H9 (cell line): ENCODE measurements at regions not wholly inside any gene's neighbourhood (a gene's known extent, or its start where the extent isn't known, plus 50 kb on each side); places are given as distances from the start of the nearest gene placed in this dataset.

Source experiments
- DNase-seq: peaks from one replicate; pipeline ENCODE4 v3.0.0-alpha.2; 2017
- H2AFZ ChIP-seq: one replicate; pipeline ENCODE4 v1.6.1; 2013; ENCODE audit warnings: mild to moderate bottlenecking, low read length, control low read depth, moderate library complexity
- H2AK5ac ChIP-seq: 2 replicates; pipeline ENCODE4 v1.6.1; 2013; ENCODE audit warnings: low read length, control low read depth, mixed read lengths; ENCODE audit not compliant: insufficient read length
- H2BK120ac ChIP-seq: one replicate; pipeline ENCODE4 v1.6.1; 2013; ENCODE audit warnings: low read depth, mild to moderate bottlenecking, low read length, control low read depth, inconsistent platforms; ENCODE audit not compliant: poor library complexity, severe bottlenecking
- H2BK12ac ChIP-seq: 2 replicates; pipeline ENCODE4 v1.6.1; 2013; ENCODE audit warnings: low read length, control low read depth, mixed read lengths, low read depth; ENCODE audit not compliant: insufficient read length
- H2BK15ac ChIP-seq: 2 replicates; pipeline ENCODE4 v1.6.1; 2013; ENCODE audit warnings: low read depth, low read length, control low read depth
- H2BK20ac ChIP-seq: one replicate; pipeline ENCODE4 v1.6.1; 2013; ENCODE audit warnings: low read depth, mild to moderate bottlenecking, low read length, control low read depth, inconsistent platforms; ENCODE audit not compliant: poor library complexity, severe bottlenecking
- H2BK5ac ChIP-seq: 2 replicates; pipeline ENCODE4 v1.6.1; 2013; ENCODE audit warnings: low read length, control low read depth, mixed read lengths; ENCODE audit not compliant: insufficient read length
- H3K14ac ChIP-seq: 2 replicates; pipeline ENCODE4 v1.6.1; 2013; ENCODE audit warnings: low read length, control low read depth; ENCODE audit not compliant: insufficient read depth
- H3K18ac ChIP-seq: 2 replicates; pipeline ENCODE4 v1.6.1; 2013; ENCODE audit warnings: low read depth, mild to moderate bottlenecking, mixed read lengths, low read length, control low read depth; ENCODE audit not compliant: insufficient read length
- H3K23ac ChIP-seq: 2 replicates; pipeline ENCODE4 v1.6.1; 2013; ENCODE audit warnings: low read length, control low read depth, mixed read lengths, low read depth; ENCODE audit not compliant: insufficient read length
- H3K23me2 ChIP-seq: 2 replicates; pipeline ENCODE4 v1.6.1; 2013; ENCODE audit warnings: low read depth, mild to moderate bottlenecking, mixed read lengths, low read length, control low read depth; ENCODE audit not compliant: insufficient read length, poor library complexity, severe bottlenecking
- H3K27ac ChIP-seq: 2 replicates; pipeline ENCODE4 v1.5.1; 2013; ENCODE audit warnings: low read length, control low read depth, mixed read lengths, low read depth; ENCODE audit not compliant: insufficient read length
- H3K27me3 ChIP-seq: 2 replicates; pipeline ENCODE4 v1.6.1; 2013; ENCODE audit warnings: low read length, control low read depth, inconsistent platforms; ENCODE audit not compliant: insufficient read depth
- H3K4ac ChIP-seq: 2 replicates; pipeline ENCODE4 v1.6.1; 2013; ENCODE audit warnings: low read depth, mild to moderate bottlenecking, control low read depth, inconsistent platforms, low read length, moderate library complexity
- H3K4me1 ChIP-seq: 2 replicates; pipeline ENCODE4 v1.6.1; 2013; ENCODE audit warnings: low read length, control low read depth, inconsistent platforms; ENCODE audit not compliant: insufficient read depth
- H3K4me2 ChIP-seq: 2 replicates; pipeline ENCODE4 v1.6.1; 2013; ENCODE audit warnings: low read length, control low read depth, mixed read lengths; ENCODE audit not compliant: insufficient read length, insufficient read depth
- H3K56ac ChIP-seq: 2 replicates; pipeline ENCODE4 v1.6.1; 2013; ENCODE audit warnings: low read depth, mild to moderate bottlenecking, mixed read lengths, low read length, control low read depth; ENCODE audit not compliant: insufficient read length
- H3K79me1 ChIP-seq: 2 replicates; pipeline ENCODE4 v1.6.1; 2013; ENCODE audit warnings: low read depth, mild to moderate bottlenecking, moderate library complexity, low read length, control low read depth, inconsistent platforms; ENCODE audit not compliant: insufficient read depth, poor library complexity, severe bottlenecking
- H3K79me2 ChIP-seq: 2 replicates; pipeline ENCODE4 v1.6.1; 2013; ENCODE audit warnings: low read length, control low read depth, inconsistent platforms; ENCODE audit not compliant: insufficient read depth
- H3K9ac ChIP-seq: 2 replicates; pipeline ENCODE4 v1.6.1; 2013; ENCODE audit warnings: low read length, control low read depth, mixed read lengths; ENCODE audit not compliant: insufficient read length; ENCODE audit errors: extremely low read depth
- H3K9me3 ChIP-seq: one replicate; pipeline ENCODE4 v1.6.1; 2013; ENCODE audit warnings: low read depth, low read length, inconsistent platforms; ENCODE audit not compliant: control insufficient read depth
- H3T11ph ChIP-seq: one replicate; pipeline ENCODE4 v1.6.1; 2013; ENCODE audit warnings: mild to moderate bottlenecking, low read length, control low read depth, inconsistent platforms
- H4K20me1 ChIP-seq: one replicate; pipeline ENCODE4 v1.6.1; 2013; ENCODE audit not compliant: control insufficient read depth, insufficient read length, insufficient read depth
- H4K5ac ChIP-seq: 2 replicates; pipeline ENCODE4 v1.6.1; 2013; ENCODE audit warnings: low read depth, mild to moderate bottlenecking, mixed read lengths, low read length, control low read depth; ENCODE audit not compliant: insufficient read length
- H4K8ac ChIP-seq: replicated peaks from 2 replicates; pipeline ENCODE4 v1.6.1; 2013; ENCODE audit warnings: low read length, control low read depth, mixed read lengths, low read depth; ENCODE audit not compliant: insufficient read length
- H4K91ac ChIP-seq: 2 replicates; pipeline ENCODE4 v1.6.1; 2013; ENCODE audit warnings: low read depth, mild to moderate bottlenecking, moderate library complexity, mixed read lengths, low read length, control low read depth; ENCODE audit not compliant: insufficient read length
- H3K27ac Mint-ChIP-seq, 3 experiments: 2 replicates in 2 of 3; 3 replicates in 1 of 3; pipeline ENCODE4 v1.8.0; 2020 to 2021; ENCODE audit warnings: mixed read lengths in 3 of 3, mild to moderate bottlenecking in 1 of 3, moderate library complexity in 1 of 3
- H3K27me3 Mint-ChIP-seq: 2 replicates; pipeline ENCODE4 v1.8.0; 2021; ENCODE audit warnings: low read depth, mild to moderate bottlenecking, moderate library complexity, mixed read lengths
- H3K36me3 Mint-ChIP-seq, 3 experiments: 2 replicates in 2 of 3; 3 replicates in 1 of 3; pipeline ENCODE4 v1.8.0; 2020 to 2021; ENCODE audit warnings: low read depth in 3 of 3, mixed read lengths in 3 of 3; ENCODE audit not compliant: insufficient read depth in 1 of 3
- H3K4me1 Mint-ChIP-seq, 2 experiments: 2 replicates each; pipeline ENCODE4 v1.8.0; 2020; ENCODE audit warnings: mixed read lengths in 2 of 2
- H3K4me3 Mint-ChIP-seq, 2 experiments: 2 replicates in 1 of 2; 3 replicates in 1 of 2; pipeline ENCODE4 v1.8.0; 2020 to 2021; ENCODE audit warnings: mild to moderate bottlenecking in 2 of 2, mixed read lengths in 2 of 2, moderate library complexity in 1 of 2
- H3K9me3 Mint-ChIP-seq, 2 experiments: 2 replicates in 1 of 2; 3 replicates in 1 of 2; pipeline ENCODE4 v1.8.0; 2020; ENCODE audit warnings: mild to moderate bottlenecking in 2 of 2, mixed read lengths in 2 of 2, moderate library complexity in 1 of 2
- WGBS: extraction: QIAGEN DNeasy Blood & Tissue Kit; methylation state at CpG from one replicate; pipeline ENCODE4 v1.1.7; 2013; ENCODE audit warnings: missing lambda C conversion rate, low lambda C conversion rate, mixed read lengths; ENCODE audit not compliant: insufficient read length; ENCODE audit errors: extremely low coverage; 5-methylcytosine and 5-hydroxymethylcytosine counted together
- TF ChIP-seq, protein P1 (sequence below): fragments of 200-600 bp; sonication (generic); conservative IDR thresholded peaks from 3 replicates; pipeline ENCODE4 v1.8.0; 2021; ENCODE audit warnings: antibody characterized with exemption, mild to moderate bottlenecking

- no peaks in the 10 kb centered on the region for H4K20me1 ChIP-seq
- H4K91ac ChIP-seq, result no peak overlapping the region
- no peak overlapping the region for H3K27ac ChIP-seq
- no peak overlapping the region for H2BK20ac ChIP-seq
- H3K4me1 ChIP-seq, result no peaks in the 10 kb centered on the region
- H3K79me2 ChIP-seq, result no peaks in the 10 kb centered on the region
- no peak overlapping the region for H2BK120ac ChIP-seq
- H3K23ac ChIP-seq, result no peak overlapping the region
- no peaks in the 10 kb centered on the region for H3K27me3 ChIP-seq
- no peak overlapping the region for H2AK5ac ChIP-seq
- H3K36me3 Mint-ChIP-seq, result no peaks in the 10 kb centered on the region
- H3K4me3 Mint-ChIP-seq, result no peak overlapping the region
- no peak overlapping the region for H3K56ac ChIP-seq
- no CpG with 5 or more reads among the region's 5 CpGs for WGBS
- H2AFZ ChIP-seq, result no peak overlapping the region
- H4K5ac ChIP-seq, result no peak overlapping the region
- H2BK12ac ChIP-seq, result no peak overlapping the region
- no peak overlapping the region for H4K8ac ChIP-seq
- no peaks in the 10 kb centered on the region for H3K23me2 ChIP-seq
- no peaks in the 10 kb centered on the region for H3K4me1 Mint-ChIP-seq
- no peak overlapping the region for H3K27ac Mint-ChIP-seq
- no peak overlapping the region for H3T11ph ChIP-seq
- DNase-seq, result no peak
- H3K9me3 Mint-ChIP-seq, result no peaks in the 10 kb centered on the region
- H3K9me3 ChIP-seq, result no peaks in the 10 kb centered on the region
- no peak overlapping the region for H3K4ac ChIP-seq
- H3K18ac ChIP-seq, result no peak overlapping the region
- no peak overlapping the region for H2BK5ac ChIP-seq
- no peak overlapping the region for H3K14ac ChIP-seq
- no peaks in the 10 kb centered on the region for H3K79me1 ChIP-seq
- no peaks in the 10 kb centered on the region; the same call in none of the 2 replicates for H3K27me3 Mint-ChIP-seq
- no peak overlapping the region for H3K4me2 ChIP-seq
- TF ChIP-seq, protein P1, sequence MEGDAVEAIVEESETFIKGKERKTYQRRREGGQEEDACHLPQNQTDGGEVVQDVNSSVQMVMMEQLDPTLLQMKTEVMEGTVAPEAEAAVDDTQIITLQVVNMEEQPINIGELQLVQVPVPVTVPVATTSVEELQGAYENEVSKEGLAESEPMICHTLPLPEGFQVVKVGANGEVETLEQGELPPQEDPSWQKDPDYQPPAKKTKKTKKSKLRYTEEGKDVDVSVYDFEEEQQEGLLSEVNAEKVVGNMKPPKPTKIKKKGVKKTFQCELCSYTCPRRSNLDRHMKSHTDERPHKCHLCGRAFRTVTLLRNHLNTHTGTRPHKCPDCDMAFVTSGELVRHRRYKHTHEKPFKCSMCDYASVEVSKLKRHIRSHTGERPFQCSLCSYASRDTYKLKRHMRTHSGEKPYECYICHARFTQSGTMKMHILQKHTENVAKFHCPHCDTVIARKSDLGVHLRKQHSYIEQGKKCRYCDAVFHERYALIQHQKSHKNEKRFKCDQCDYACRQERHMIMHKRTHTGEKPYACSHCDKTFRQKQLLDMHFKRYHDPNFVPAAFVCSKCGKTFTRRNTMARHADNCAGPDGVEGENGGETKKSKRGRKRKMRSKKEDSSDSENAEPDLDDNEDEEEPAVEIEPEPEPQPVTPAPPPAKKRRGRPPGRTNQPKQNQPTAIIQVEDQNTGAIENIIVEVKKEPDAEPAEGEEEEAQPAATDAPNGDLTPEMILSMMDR, result no peak
- no peak overlapping the region for H3K9ac ChIP-seq
- no peak overlapping the region for H2BK15ac ChIP-seq
Measured at GRCh38 chr2:14774436-14774968, 142.0 kb downstream of the LRATD1 start.
